Endothelial cell of umbilical vein (primary cell): ENCODE measurements at regions not wholly inside any gene's neighbourhood (a gene's known extent, or its start where the extent isn't known, plus 50 kb on each side); places are given as distances from the start of the nearest gene placed in this dataset.

ENCODE experiments used
- BruUV-seq: library from RNA; stranded (reverse); fragments of 400-500 nt; replicated peaks from 2 replicates; lab custom pipeline; 2021; lab: Mats Ljungman, UMichigan
- CTCF ChIA-PET: fragments of 300-600, 350-600 bp; sonication (Branson Sonifier 250); formaldehyde crosslinking; loops from one replicate; lab custom pipeline; 2021; ENCODE audit warnings: antibody characterized with exemption, inconsistent platforms; lab: Charles Lee
- POLR2A ChIA-PET: fragments of 300-600, 350-600 bp; sonication (Branson Sonifier 250); formaldehyde crosslinking; loops from one replicate; lab custom pipeline; 2021; ENCODE audit warnings: antibody characterized with exemption, inconsistent platforms; lab: Charles Lee
- DNase-seq: peaks from one replicate; pipeline ENCODE4 v3.0.0-alpha.2; 2011; ENCODE audit warnings: low read depth, low spot score
- FAIRE-seq: peaks from 2 replicates; lab custom pipeline; 2011; peaks lifted over from hg19 to GRCh38; lab: Jason Lieb, UNC
- H2AFZ ChIP-seq: 2 replicates; pipeline ENCODE4 v1.6.0; 2012; ENCODE audit warnings: low read depth, low read length, control low read depth, inconsistent platforms
- H3K27ac ChIP-seq: 2 replicates; pipeline ENCODE4 v1.5.1; 2011; ENCODE audit warnings: low read depth, mild to moderate bottlenecking, control low read depth, low read length, moderate library complexity; ENCODE audit not compliant: insufficient read depth
- H3K27me3 ChIP-seq, 2 experiments: 2 replicates each; pipeline versions ENCODE4 v1.6.0 to v1.6.1; 2011; ENCODE audit warnings: low read length in 2 of 2, mixed read lengths in 1 of 2; ENCODE audit not compliant: control insufficient read depth in 2 of 2, insufficient read depth in 2 of 2
- H3K36me3 ChIP-seq, 2 experiments: 2 replicates in 1 of 2; 3 replicates in 1 of 2; pipeline ENCODE4 v1.5.1; 2011; ENCODE audit warnings: low read length in 2 of 2, mild to moderate bottlenecking in 1 of 2, moderate library complexity in 1 of 2; ENCODE audit not compliant: control insufficient read depth in 2 of 2, insufficient read depth in 2 of 2; ENCODE audit errors: extremely low read depth in 1 of 2
- H3K4me1 ChIP-seq: 3 replicates; pipeline ENCODE4 v1.5.1; 2011; ENCODE audit warnings: mild to moderate bottlenecking, low read length; ENCODE audit not compliant: control insufficient read depth, insufficient read depth; ENCODE audit errors: extremely low read depth
- H3K4me2 ChIP-seq: 2 replicates; pipeline ENCODE4 v1.6.1; 2011; ENCODE audit warnings: low read length, control low read depth, mixed read lengths; ENCODE audit not compliant: insufficient read depth
- H3K4me3 ChIP-seq, 3 experiments: fragments of 200-600 bp in 1 of 3; sonication (generic), shearing (Covaris generic) in 1 of 3; replicated peaks in 1 of 3; 2 replicates each; pipeline ENCODE4 v1.5.1; 2011 to 2016; ENCODE audit warnings: control low read depth in 3 of 3, low read length in 3 of 3, mild to moderate bottlenecking in 2 of 3, inconsistent platforms in 1 of 3, low read depth in 1 of 3, moderate library complexity in 1 of 3; ENCODE audit not compliant: insufficient read depth in 1 of 3
- H3K79me2 ChIP-seq: 2 replicates; pipeline ENCODE4 v1.6.0; 2012; ENCODE audit warnings: low read length, inconsistent platforms; ENCODE audit not compliant: control insufficient read depth, insufficient read depth
- H3K9ac ChIP-seq: replicated peaks from 2 replicates; pipeline ENCODE3; 2011; ENCODE audit warnings: low read length, control low read depth; ENCODE audit not compliant: insufficient read depth; ENCODE audit errors: extremely low read depth
- H3K9me1 ChIP-seq: replicated peaks from 3 replicates; pipeline ENCODE4 v1.6.0; 2011; ENCODE audit warnings: mild to moderate bottlenecking, low read length; ENCODE audit not compliant: control insufficient read depth, insufficient read depth; ENCODE audit errors: extremely low read depth
- H3K9me3 ChIP-seq: replicated peaks from 2 replicates; pipeline ENCODE4 v1.5.1; 2012; ENCODE audit warnings: low read length, inconsistent platforms; ENCODE audit not compliant: control insufficient read depth, insufficient read depth
- H4K20me1 ChIP-seq: replicated peaks from 2 replicates; pipeline ENCODE3; 2011; ENCODE audit warnings: mild to moderate bottlenecking, low read length; ENCODE audit not compliant: control insufficient read depth, insufficient read depth; ENCODE audit errors: extremely low read depth
- CTCF ChIP-seq, 2 donors: IDR thresholded peaks; 1 replicate in 1 of 2; 2 replicates in 1 of 2; pipeline ENCODE4 v1.5.1; 2011; ENCODE audit warnings: low read length in 2 of 2, mild to moderate bottlenecking in 2 of 2, moderate library complexity in 2 of 2, control low read depth in 1 of 2, inconsistent platforms in 1 of 2, low read depth in 1 of 2; ENCODE audit not compliant: insufficient read depth in 1 of 2; ENCODE audit errors: extremely low read depth in 1 of 2
- POLR2A ChIP-seq: IDR thresholded peaks from 2 replicates; pipeline ENCODE4 v1.6.1; 2012; ENCODE audit warnings: low read depth, mild to moderate bottlenecking, control low read depth, low read length
- dilution Hi-C: fragments of 300-500 bp; cut with MboI; formaldehyde crosslinking; loops from one replicate; pipeline ENCODE4 v1.15.0; 2019; ENCODE audit warnings: low sequenced_read_pairs; ENCODE audit not compliant: extremely low pct_ligation_motif_present
- intact Hi-C: fragments of 100-400 bp; cut with micrococcal nuclease; formaldehyde crosslinking; loops from one replicate; pipeline ENCODE4 v1.10.0; 2022

- FAIRE-seq: peak; percentile 72
- no TSS peak for BruUV-seq
- peak; percentile 78 for DNase-seq
Observed at GRCh38 chr11:116513894-116514293, 258.9 kb downstream of the BUD13 start.

More at GRCh38 chr11:116513894-116514293, 258.9 kb downstream of the BUD13 start:
- no peak overlapping the region for H3K4me2 ChIP-seq
- no peaks in the 10 kb centered on the region for H3K9me3 ChIP-seq
- no peaks in the 10 kb centered on the region for H4K20me1 ChIP-seq
- H2AFZ ChIP-seq: no peak overlapping the region
- ChIA-PET POLR2A (interaction anchor here (1.0 kb wide), 1 partner anchor 128 kb away, joined by 5 read pairs; no protein-coding TSS in a partner anchor), CTCF (interaction anchor here (0.6 to 6.0 kb wide), 54 partner anchors 9 to 1233 kb away, joined by 3 to 350 read pairs (median 5); no protein-coding TSS in a partner anchor)
- H3K27ac ChIP-seq: no peak overlapping the region
- dilution Hi-C loops: no loop called here
- H3K4me3 ChIP-seq: no peak overlapping the region
- no peaks in the 10 kb centered on the region for H3K9me1 ChIP-seq
- H3K79me2 ChIP-seq: no peaks in the 10 kb centered on the region
- H3K9ac ChIP-seq: no peak overlapping the region
- TF ChIP-seq CTCF (IDR thresholded peaks at IDR 0.05; ENCODE audit: extremely low read depth in 1 of 2, insufficient read depth in 1 of 2, low read depth in 1 of 2, low read length in 2 of 2) (peak; percentile 43 to 71), POLR2A (no peak)
- intact Hi-C loops: loop anchor here (1.0 kb wide), 3 partner anchors 91 to 177 kb away; no protein-coding TSS in a partner anchor
- peaks cover 0 to 5% of the 10 kb centered on the region in 2 experiments for H3K27me3 ChIP-seq
- no peaks in the 10 kb centered on the region for H3K4me1 ChIP-seq
- no peaks in the 10 kb centered on the region for H3K36me3 ChIP-seq
